ENCODE measurements at regions not wholly inside any gene's neighbourhood (a gene's known extent, or its start where the extent isn't known, plus 50 kb on each side); places are given as distances from the start of the nearest gene placed in this dataset.

- H2BK15ac ChIP-seq (ENCODE audit: low read depth, low read length) = no peak overlapping the region
- intact Hi-C loops (cut with micrococcal nuclease) = loop anchor here (10.0 kb wide), 1 partner anchor 1052 kb away; no protein-coding TSS in a partner anchor
- H2AK9ac ChIP-seq (replicated peaks; ENCODE audit: low read depth, low read length, poor library complexity) = no peak overlapping the region
Measured at GRCh38 chr21:15487196-15487550, 242.6 kb upstream of the USP25 start.

More at GRCh38 chr21:15487196-15487550, 242.6 kb upstream of the USP25 start:
- no CpG with 5 or more reads among the region's 3 CpGs for WGBS, 2 experiments (ENCODE audit: extremely low coverage in 2 of 2, insufficient read length in 1 of 2)
- Histone ChIP-seq H2AK5ac (ENCODE audit: low read depth, low read length) (no peak overlapping the region), H2BK120ac (ENCODE audit: low read depth, low read length) (no peak overlapping the region), H3K36me3 (ENCODE audit: control insufficient read depth, insufficient read depth, low read length) (no peaks in the 10 kb centered on the region), H3K18ac (ENCODE audit: low read depth, low read length) (no peak overlapping the region), H3K4me2 (ENCODE audit: low read depth, low read length) (no peak overlapping the region), H3K14ac (replicated peaks; ENCODE audit: low read depth, low read length) (no peak overlapping the region), H3K27me3 (ENCODE audit: control insufficient read depth, insufficient read depth, low read length) (no peaks in the 10 kb centered on the region), H3K9me1 (ENCODE audit: insufficient read depth, low read length) (peaks cover 2% of the 10 kb centered on the region; the same call in 1 of the 2 replicates), H3K23ac (ENCODE audit: low read depth, low read length) (no peak overlapping the region), H3K9ac (ENCODE audit: low read depth, low read length) (no peak overlapping the region), H4K20me1 (ENCODE audit: insufficient read depth, low read length) (no peaks in the 10 kb centered on the region), H3K4me3 (ENCODE audit: insufficient read depth, low read depth, low read length) (no peak overlapping the region), H3K4me1 (ENCODE audit: control insufficient read depth, insufficient read depth, low read length) (no peaks in the 10 kb centered on the region), H3K56ac (ENCODE audit: extremely low read depth, insufficient read depth, low read length) (no peak overlapping the region), H2AFZ (replicated peaks; ENCODE audit: low read length, poor library complexity) (no peak overlapping the region), H2BK5ac (ENCODE audit: low read depth, low read length, poor library complexity, severe bottlenecking) (no peak overlapping the region), H3K9me3 (ENCODE audit: control insufficient read depth, insufficient read depth, low read length) (no peaks in the 10 kb centered on the region), H2BK20ac (ENCODE audit: low read depth, low read length) (no peak overlapping the region), H3K4ac (ENCODE audit: low read depth, low read length) (no peak overlapping the region), H4K8ac (ENCODE audit: low read depth in 2 of 2, low read length in 2 of 2) (no peak overlapping the region), H3K27ac (ENCODE audit: insufficient read depth, low read length) (no peak overlapping the region), H3K79me1 (ENCODE audit: low read depth in 1 of 2, low read length in 2 of 2) (no peaks in the 10 kb centered on the region), H4K5ac (ENCODE audit: low read depth, low read length) (no peak overlapping the region), H4K91ac (ENCODE audit: insufficient read depth, low read depth, low read length) (no peak overlapping the region)
- ChIA-PET POLR2A (ENCODE audit: unreplicated experiment) (no interaction called here), CTCF (no interaction called here)
- no peak for TF ChIP-seq POLR2A (IDR thresholded peaks at IDR 0.05; ENCODE audit: low read depth, low read length)
- TF ChIP-seq CHD1 (IDR thresholded peaks at IDR 0.05; ENCODE audit: low read depth, low read length) = no peak
- TF ChIP-seq NFE2L2 (IDR thresholded peaks at IDR 0.05; ENCODE audit: low read depth, low read length) = no peak
- BruUV-seq (replicated peaks) = no TSS peak
- ATAC-seq (ENCODE audit: low read depth) = no peak
- no peak for DNase-seq
- in situ Hi-C loops (cut with MboI; ENCODE audit: low sequenced_read_pairs) (loop anchor here (25.0 kb wide), 1 partner anchor 625 kb away; no protein-coding TSS in a partner anchor), dilution Hi-C loops (cut with HindIII; ENCODE audit: low sequenced_read_pairs, unreplicated experiment) (no loop called here)

Measured in IMR-90 (cell line).